Osteocyte (in vitro differentiated cells): ENCODE measurements at regions not wholly inside any gene's neighbourhood (a gene's known extent, or its start where the extent isn't known, plus 50 kb on each side); places are given as distances from the start of the nearest gene placed in this dataset.

ENCODE experiments used
- DNase-seq: peaks from one replicate; pipeline ENCODE4 v3.0.0; 2021; ENCODE audit warnings: mixed read lengths; ENCODE audit not compliant: unreplicated experiment; ENCODE audit errors: extremely low spot score
- H3K27ac Mint-ChIP-seq: one replicate; pipeline ENCODE4 v1.8.0; 2021; ENCODE audit warnings: mild to moderate bottlenecking, mixed read lengths; ENCODE audit not compliant: unreplicated experiment
- H3K27me3 Mint-ChIP-seq: one replicate; pipeline ENCODE4 v1.8.0; 2021; ENCODE audit warnings: mixed read lengths; ENCODE audit not compliant: unreplicated experiment
- H3K36me3 Mint-ChIP-seq: one replicate; pipeline ENCODE4 v1.8.0; 2021; ENCODE audit warnings: mixed read lengths; ENCODE audit not compliant: unreplicated experiment
- H3K4me1 Mint-ChIP-seq: one replicate; pipeline ENCODE4 v1.8.0; 2021; ENCODE audit warnings: mixed read lengths; ENCODE audit not compliant: unreplicated experiment
- H3K4me3 Mint-ChIP-seq: one replicate; pipeline ENCODE4 v1.8.0; 2021; ENCODE audit warnings: mild to moderate bottlenecking, moderate library complexity, mixed read lengths; ENCODE audit not compliant: unreplicated experiment
- H3K9me3 Mint-ChIP-seq: one replicate; pipeline ENCODE4 v1.8.0; 2021; ENCODE audit warnings: mixed read lengths; ENCODE audit not compliant: unreplicated experiment
- CTCF ChIP-seq: fragments of 200-600 bp; sonication (generic); IDR thresholded peaks from 2 replicates; pipeline ENCODE4 v1.5.0; 2021; ENCODE audit warnings: antibody characterized with exemption, mild to moderate bottlenecking, moderate library complexity

GRCh38 chr6:231779-232178, 60.5 kb upstream of the DUSP22 start:
- H3K27ac Mint-ChIP-seq: no peak overlapping the region
- H3K4me1 Mint-ChIP-seq: peaks cover 13% of the 10 kb centered on the region
- TF ChIP-seq CTCF: no peak
- no peak overlapping the region for H3K4me3 Mint-ChIP-seq
- H3K36me3 Mint-ChIP-seq: no peaks in the 10 kb centered on the region
- H3K9me3 Mint-ChIP-seq: no peaks in the 10 kb centered on the region
- DNase-seq: no peak
- peaks cover 8% of the 10 kb centered on the region for H3K27me3 Mint-ChIP-seq

- H3K9me3 Mint-ChIP-seq: no peaks in the 10 kb centered on the region
- TF ChIP-seq CTCF: no peak
- peaks cover 8% of the 10 kb centered on the region for H3K27me3 Mint-ChIP-seq
- H3K4me3 Mint-ChIP-seq: no peak overlapping the region
- no peak overlapping the region for H3K27ac Mint-ChIP-seq
- peaks cover 13% of the 10 kb centered on the region for H3K4me1 Mint-ChIP-seq
- no peaks in the 10 kb centered on the region for H3K36me3 Mint-ChIP-seq
- no peak for DNase-seq
Measured at GRCh38 chr6:232982-233640, 59.2 kb upstream of the DUSP22 start.

GRCh38 chr6:234706-235372, 57.4 kb upstream of the DUSP22 start:
- Mint-ChIP-seq H3K4me1 (peaks cover 13% of the 10 kb centered on the region), H3K4me3 (no peak overlapping the region), H3K27ac (no peak overlapping the region), H3K36me3 (no peaks in the 10 kb centered on the region), H3K27me3 (peaks cover 13% of the 10 kb centered on the region), H3K9me3 (no peaks in the 10 kb centered on the region)
- TF ChIP-seq CTCF: no peak
- DNase-seq: no peak

GRCh38 chr6:235763-236360, 56.4 kb upstream of the DUSP22 start:
- no peak for TF ChIP-seq CTCF
- peak overlapping the region; percentile 70 for H3K4me3 Mint-ChIP-seq
- H3K36me3 Mint-ChIP-seq: no peaks in the 10 kb centered on the region
- peaks cover 13% of the 10 kb centered on the region for H3K4me1 Mint-ChIP-seq
- peak overlapping the region; percentile 92 for H3K27ac Mint-ChIP-seq
- no peak for DNase-seq
- H3K9me3 Mint-ChIP-seq: no peaks in the 10 kb centered on the region
- peaks cover 9% of the 10 kb centered on the region for H3K27me3 Mint-ChIP-seq

GRCh38 chr6:236519-236918, 55.8 kb upstream of the DUSP22 start:
- Mint-ChIP-seq H3K4me3 (peak overlapping the region; percentile 70), H3K9me3 (no peaks in the 10 kb centered on the region), H3K27me3 (peaks cover 14% of the 10 kb centered on the region), H3K36me3 (no peaks in the 10 kb centered on the region), H3K27ac (peak overlapping the region; percentile 92), H3K4me1 (peaks cover 14% of the 10 kb centered on the region)
- DNase-seq: no peak
- no peak for TF ChIP-seq CTCF
